ENCODE measurements at regions not wholly inside any gene's neighbourhood (a gene's known extent, or its start where the extent isn't known, plus 50 kb on each side); places are given as distances from the start of the nearest gene placed in this dataset.

DNA sequence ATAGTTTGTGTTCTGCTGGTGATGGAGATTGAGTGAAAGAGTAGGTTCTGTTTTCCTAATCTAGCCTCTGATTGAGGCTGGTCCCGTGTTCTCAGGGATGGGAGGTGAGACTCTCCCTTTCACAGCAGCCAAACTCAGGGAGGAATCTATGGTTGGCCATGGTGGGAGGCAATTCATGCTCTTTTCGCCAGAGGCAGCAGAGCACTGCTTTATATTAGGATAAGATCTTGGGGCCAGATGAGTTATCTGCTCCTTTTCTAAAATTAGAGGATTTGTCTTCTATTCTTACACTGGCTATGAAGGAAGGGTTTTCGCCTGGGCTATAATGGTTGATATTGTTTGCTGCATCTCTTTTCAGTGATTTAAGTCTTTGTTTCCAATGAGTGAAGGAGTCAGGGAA lies 63.9 kb upstream of the NLGN4X start:
- no peak for DNase-seq (ENCODE audit: low read depth, low spot score)
- H3K27me3 ChIP-seq (ENCODE audit: control insufficient read depth in 2 of 2, insufficient read depth in 2 of 2, low read length in 2 of 2) = no peaks in the 10 kb centered on the region
- no peaks in the 10 kb centered on the region for H3K36me3 ChIP-seq (ENCODE audit: control insufficient read depth in 2 of 2, extremely low read depth in 1 of 2, insufficient read depth in 2 of 2, low read length in 2 of 2)
- CTCF ChIA-PET = no interaction called here
- no peaks in the 10 kb centered on the region for H3K9me1 ChIP-seq (replicated peaks; ENCODE audit: control insufficient read depth, extremely low read depth, insufficient read depth, low read length)
- intact Hi-C loops (cut with micrococcal nuclease) (no loop called here), dilution Hi-C loops (cut with MboI; ENCODE audit: extremely low pct_ligation_motif_present, low sequenced_read_pairs) (no loop called here)
- H2AFZ ChIP-seq (ENCODE audit: low read depth, low read length) = no peak overlapping the region
- no peak overlapping the region for H3K9ac ChIP-seq (replicated peaks; ENCODE audit: extremely low read depth, insufficient read depth, low read length)
- H3K79me2 ChIP-seq (ENCODE audit: control insufficient read depth, insufficient read depth, low read length) = no peaks in the 10 kb centered on the region
- BruUV-seq (replicated peaks) = no TSS peak
- H3K4me2 ChIP-seq (ENCODE audit: insufficient read depth, low read length) = no peak overlapping the region
- no peak overlapping the region for H3K4me3 ChIP-seq (replicated peaks in 1 of 3; ENCODE audit: insufficient read depth in 1 of 3, low read depth in 1 of 3, low read length in 3 of 3)
- TF ChIP-seq POLR2AphosphoS5 (IDR thresholded peaks at IDR 0.05; ENCODE audit: insufficient read depth, low read depth, low read length) = no peak
- TF ChIP-seq POLR2A (IDR thresholded peaks at IDR 0.05; ENCODE audit: low read depth, low read length) = no peak
- TF ChIP-seq FOS (IDR thresholded peaks at IDR 0.05; ENCODE audit: borderline replicate concordance, insufficient read depth, low read length) = no peak
- no peak for TF ChIP-seq JUN (IDR thresholded peaks at IDR 0.05; ENCODE audit: borderline replicate concordance, insufficient read depth, insufficient read length, low read depth)
- no peak for TF ChIP-seq GATA2 (IDR thresholded peaks at IDR 0.05; ENCODE audit: insufficient read depth, insufficient read length, low read depth, low read length)
- TF ChIP-seq, protein P1, sequence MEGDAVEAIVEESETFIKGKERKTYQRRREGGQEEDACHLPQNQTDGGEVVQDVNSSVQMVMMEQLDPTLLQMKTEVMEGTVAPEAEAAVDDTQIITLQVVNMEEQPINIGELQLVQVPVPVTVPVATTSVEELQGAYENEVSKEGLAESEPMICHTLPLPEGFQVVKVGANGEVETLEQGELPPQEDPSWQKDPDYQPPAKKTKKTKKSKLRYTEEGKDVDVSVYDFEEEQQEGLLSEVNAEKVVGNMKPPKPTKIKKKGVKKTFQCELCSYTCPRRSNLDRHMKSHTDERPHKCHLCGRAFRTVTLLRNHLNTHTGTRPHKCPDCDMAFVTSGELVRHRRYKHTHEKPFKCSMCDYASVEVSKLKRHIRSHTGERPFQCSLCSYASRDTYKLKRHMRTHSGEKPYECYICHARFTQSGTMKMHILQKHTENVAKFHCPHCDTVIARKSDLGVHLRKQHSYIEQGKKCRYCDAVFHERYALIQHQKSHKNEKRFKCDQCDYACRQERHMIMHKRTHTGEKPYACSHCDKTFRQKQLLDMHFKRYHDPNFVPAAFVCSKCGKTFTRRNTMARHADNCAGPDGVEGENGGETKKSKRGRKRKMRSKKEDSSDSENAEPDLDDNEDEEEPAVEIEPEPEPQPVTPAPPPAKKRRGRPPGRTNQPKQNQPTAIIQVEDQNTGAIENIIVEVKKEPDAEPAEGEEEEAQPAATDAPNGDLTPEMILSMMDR (IDR thresholded peaks at IDR 0.05; ENCODE audit: extremely low read depth in 1 of 2, insufficient read depth in 1 of 2, low read depth in 1 of 2, low read length in 2 of 2) = no peak
- no peak for TF ChIP-seq MYC (IDR thresholded peaks at IDR 0.05; ENCODE audit: low read depth, low read length)
- TF ChIP-seq, protein P2, sequence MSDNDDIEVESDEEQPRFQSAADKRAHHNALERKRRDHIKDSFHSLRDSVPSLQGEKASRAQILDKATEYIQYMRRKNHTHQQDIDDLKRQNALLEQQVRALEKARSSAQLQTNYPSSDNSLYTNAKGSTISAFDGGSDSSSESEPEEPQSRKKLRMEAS (IDR thresholded peaks at IDR 0.05; ENCODE audit: insufficient read depth, insufficient read length) = no peak
- no peak overlapping the region for H3K27ac ChIP-seq (ENCODE audit: insufficient read depth, low read depth, low read length)
- no peak for FAIRE-seq
- H4K20me1 ChIP-seq (replicated peaks; ENCODE audit: control insufficient read depth, extremely low read depth, insufficient read depth, low read length) = no peaks in the 10 kb centered on the region
- no peaks in the 10 kb centered on the region for H3K9me3 ChIP-seq (replicated peaks; ENCODE audit: control insufficient read depth, insufficient read depth, low read length)
- no peaks in the 10 kb centered on the region for H3K4me1 ChIP-seq (ENCODE audit: control insufficient read depth, extremely low read depth, insufficient read depth, low read length)
- POLR2A ChIA-PET = no interaction called here
